ENCODE measurements at regions not wholly inside any gene's neighbourhood (a gene's known extent, or its start where the extent isn't known, plus 50 kb on each side); places are given as distances from the start of the nearest gene placed in this dataset.

GRCh38 chr9:81069038-81069795 lies 620.1 kb downstream of the TLE1 start:
- no peak for TF ChIP-seq CTCF (IDR thresholded peaks at IDR 0.05)
- TF ChIP-seq SIN3A (IDR thresholded peaks at IDR 0.05; ENCODE audit: borderline replicate concordance, insufficient read depth, low read depth, low read length), result no peak
- TF ChIP-seq POLR2AphosphoS5 (IDR thresholded peaks at IDR 0.05; ENCODE audit: low read depth, low read length), result no peak

Data from Panc1 (cell line).